PC-3 (cell line): ENCODE measurements at regions not wholly inside any gene's neighbourhood (a gene's known extent, or its start where the extent isn't known, plus 50 kb on each side); places are given as distances from the start of the nearest gene placed in this dataset.

Source experiments
- CTCF ChIP-seq: fragments of 300-600 bp; sonication (generic); conservative IDR thresholded peaks from 2 replicates; pipeline ENCODE4 v1.5.1; 2017; ENCODE audit warnings: antibody characterized with exemption, low read depth, mild to moderate bottlenecking, low read length
- EZH2 ChIP-seq: fragments of 300-600 bp; sonication (generic); IDR thresholded peaks from one replicate; pipeline ENCODE4 v1.6.1; 2017; ENCODE audit warnings: antibody characterized with exemption, mild to moderate bottlenecking, low read length; ENCODE audit not compliant: unreplicated experiment

GRCh38 chr4:79673898-79674297, 265.9 kb upstream of the GK2 start:
- TF ChIP-seq EZH2: no peak
- TF ChIP-seq CTCF: no peak
